ENCODE measurements at regions not wholly inside any gene's neighbourhood (a gene's known extent, or its start where the extent isn't known, plus 50 kb on each side); places are given as distances from the start of the nearest gene placed in this dataset.

- no peak for TF ChIP-seq ZNF532 (CRISPR knock-in tag; IDR thresholded peaks at IDR 0.05; ENCODE audit: borderline replicate concordance)
Measured at GRCh38 chr6:119443993-119444641, 94.6 kb upstream of the MAN1A1 start (continued).

GRCh38 chr6:119442776-119443184 is 93.2 kb upstream of the MAN1A1 start:
- H3K4me1 Mint-ChIP-seq, result peaks cover 18% of the 10 kb centered on the region
- H3K27ac Mint-ChIP-seq, result no peak overlapping the region
- ChIA-PET CTCF (no interaction called here), POLR2A (no interaction called here)
- no peak overlapping the region for H3K4me3 Mint-ChIP-seq
- TF ChIP-seq NFATC4 (CRISPR knock-in tag; IDR thresholded peaks at IDR 0.05), result no peak
- no peak for TF ChIP-seq ERG (CRISPR knock-in tag; IDR thresholded peaks at IDR 0.05)
- no peak for TF ChIP-seq STAT6 (CRISPR knock-in tag; conservative IDR thresholded peaks at IDR 0.05; ENCODE audit: low read depth)
- no peak for TF ChIP-seq AR (CRISPR knock-in tag; IDR thresholded peaks at IDR 0.05)
- no peak for TF ChIP-seq SOX15 (CRISPR knock-in tag; IDR thresholded peaks at IDR 0.05)
- no peak for TF ChIP-seq AFF4 (CRISPR knock-in tag; IDR thresholded peaks at IDR 0.05; ENCODE audit: borderline replicate concordance)
- no peak for ATAC-seq
- H3K27me3 Mint-ChIP-seq (ENCODE audit: low read depth), result no peaks in the 10 kb centered on the region
- DNase-seq (ENCODE audit: low spot score), result no peak
- peaks cover 17% of the 10 kb centered on the region for H3K9me3 Mint-ChIP-seq
- H3K36me3 Mint-ChIP-seq, result no peaks in the 10 kb centered on the region
